Adrenal gland (tissue), 9 donors: ENCODE measurements at regions not wholly inside any gene's neighbourhood (a gene's known extent, or its start where the extent isn't known, plus 50 kb on each side); places are given as distances from the start of the nearest gene placed in this dataset.

Experiments used
- DNase-seq, 7 donors: peaks; one replicate each; pipeline ENCODE4 v3.0.0-alpha.2; 2019 to 2020
- H3K27ac ChIP-seq, 5 donors: fragments of 200-600 bp; sonication (generic) in 4 of 5; 1 replicate in 3 of 5; 2 replicates in 2 of 5; pipeline versions ENCODE4 v1.5.1 to v1.8.0; 2016 to 2020; ENCODE audit warnings: mild to moderate bottlenecking in 1 of 5
- H3K27me3 ChIP-seq: fragments of 200-600 bp; 2 replicates; pipeline ENCODE4 v1.8.0; 2021
- H3K36me3 ChIP-seq, 2 donors: fragments of 200-600 bp; replicated peaks in 1 of 2; 1 replicate in 1 of 2; 2 replicates in 1 of 2; pipeline versions ENCODE4 v1.5.1 to v1.8.0; 2018 to 2022
- H3K4me1 ChIP-seq, 2 donors: fragments of 200-600 bp; replicated peaks in 1 of 2; 1 replicate in 1 of 2; 2 replicates in 1 of 2; pipeline versions ENCODE4 v1.5.1 to v1.8.0; 2018 to 2021
- H3K4me3 ChIP-seq, 4 donors: fragments of 200-600 bp; sonication (generic) in 3 of 4; one replicate each; pipeline ENCODE4 v1.5.1; 2016 to 2018
- H3K9me3 ChIP-seq, 3 donors: fragments of 200-600 bp; sonication (generic) in 1 of 3; replicated peaks in 1 of 3; 1 replicate in 2 of 3; 2 replicates in 1 of 3; pipeline versions ENCODE4 v1.5.1 to v1.8.0; 2016 to 2021
- POLR2A ChIP-seq, 2 donors: fragments of 450-650 bp; IDR thresholded peaks; one replicate each; pipeline ENCODE4 v1.6.1; 2017; ENCODE audit warnings: antibody characterized with exemption in 2 of 2, mild to moderate bottlenecking in 2 of 2, moderate library complexity in 1 of 2
- WGBS, 4 donors: extraction: QIAGEN DNeasy Blood & Tissue Kit in 2 of 4; methylation state at CpG; one replicate each; pipeline versions ENCODE4 v1.1.5 to v1.1.7; 2013 to 2017; 5-methylcytosine and 5-hydroxymethylcytosine counted together
- intact Hi-C, 2 donors: fragments of 100-400 bp; cut with DNase I; formaldehyde crosslinking; loops; one replicate each; pipeline versions ENCODE4 v1.14.1 to v1.15.0; 2022 to 2023
- TF ChIP-seq, protein P1 (sequence below), 6 experiments: fragments of 450-650 bp in 4 of 6; fragments of 200-600 bp in 2 of 6; sonication (generic) in 1 of 6; IDR thresholded peaks; 1 replicate in 5 of 6; 2 replicates in 1 of 6; pipeline versions ENCODE4 v1.5.1 to v1.8.0; 2016 to 2021; ENCODE audit warnings: antibody characterized with exemption in 6 of 6, mild to moderate bottlenecking in 2 of 6, moderate library complexity in 1 of 6
- donor health status: healthy with polysubstance abuse.
- donor health status: Bipolar disorder and iron deficiency.
- donor health status: DM: yes; HTN: yes; CAD: no.
- donor health status: DM: no; HTN: no; CAD: no.
- donor health status: DM: no; HTN: no; CAD: no.

DNA sequence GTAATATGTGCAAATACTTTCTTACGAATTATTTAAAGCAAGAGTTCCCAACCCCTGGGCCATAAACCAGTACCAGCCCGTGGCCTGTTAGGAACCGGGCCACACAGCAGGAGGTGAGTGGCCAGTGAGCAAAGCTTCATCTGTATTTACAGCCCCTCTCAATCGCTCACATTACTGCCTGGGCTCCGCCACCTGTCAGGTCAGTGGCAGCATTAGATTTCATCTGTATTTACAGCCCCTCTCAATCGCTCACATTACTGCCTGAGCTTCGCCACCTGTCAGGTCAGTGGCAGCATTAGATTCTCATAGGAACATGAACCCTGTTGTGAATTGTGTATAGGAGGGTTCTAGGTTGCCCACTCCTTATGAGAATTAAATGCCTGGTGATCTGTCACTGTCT lies 142.0 kb downstream of the RNASET2 start:
- no peak for TF ChIP-seq POLR2A (IDR thresholded peaks at IDR 0.05)
- TF ChIP-seq, protein P1, sequence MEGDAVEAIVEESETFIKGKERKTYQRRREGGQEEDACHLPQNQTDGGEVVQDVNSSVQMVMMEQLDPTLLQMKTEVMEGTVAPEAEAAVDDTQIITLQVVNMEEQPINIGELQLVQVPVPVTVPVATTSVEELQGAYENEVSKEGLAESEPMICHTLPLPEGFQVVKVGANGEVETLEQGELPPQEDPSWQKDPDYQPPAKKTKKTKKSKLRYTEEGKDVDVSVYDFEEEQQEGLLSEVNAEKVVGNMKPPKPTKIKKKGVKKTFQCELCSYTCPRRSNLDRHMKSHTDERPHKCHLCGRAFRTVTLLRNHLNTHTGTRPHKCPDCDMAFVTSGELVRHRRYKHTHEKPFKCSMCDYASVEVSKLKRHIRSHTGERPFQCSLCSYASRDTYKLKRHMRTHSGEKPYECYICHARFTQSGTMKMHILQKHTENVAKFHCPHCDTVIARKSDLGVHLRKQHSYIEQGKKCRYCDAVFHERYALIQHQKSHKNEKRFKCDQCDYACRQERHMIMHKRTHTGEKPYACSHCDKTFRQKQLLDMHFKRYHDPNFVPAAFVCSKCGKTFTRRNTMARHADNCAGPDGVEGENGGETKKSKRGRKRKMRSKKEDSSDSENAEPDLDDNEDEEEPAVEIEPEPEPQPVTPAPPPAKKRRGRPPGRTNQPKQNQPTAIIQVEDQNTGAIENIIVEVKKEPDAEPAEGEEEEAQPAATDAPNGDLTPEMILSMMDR (IDR thresholded peaks at IDR 0.05): no peak
- intact Hi-C loops: no loop called here
- Histone ChIP-seq H3K9me3 (no peaks in the 10 kb centered on the region), H3K27me3 (no peaks in the 10 kb centered on the region), H3K4me3 (no peak overlapping the region), H3K4me1 (no peaks in the 10 kb centered on the region), H3K27ac (no peak overlapping the region), H3K36me3 (no peaks in the 10 kb centered on the region)
- WGBS, 4 donors: 50 to 71% (median 59%) methylated on average over 7 of the region's 7 CpGs
- DNase-seq: no peak

DNA sequence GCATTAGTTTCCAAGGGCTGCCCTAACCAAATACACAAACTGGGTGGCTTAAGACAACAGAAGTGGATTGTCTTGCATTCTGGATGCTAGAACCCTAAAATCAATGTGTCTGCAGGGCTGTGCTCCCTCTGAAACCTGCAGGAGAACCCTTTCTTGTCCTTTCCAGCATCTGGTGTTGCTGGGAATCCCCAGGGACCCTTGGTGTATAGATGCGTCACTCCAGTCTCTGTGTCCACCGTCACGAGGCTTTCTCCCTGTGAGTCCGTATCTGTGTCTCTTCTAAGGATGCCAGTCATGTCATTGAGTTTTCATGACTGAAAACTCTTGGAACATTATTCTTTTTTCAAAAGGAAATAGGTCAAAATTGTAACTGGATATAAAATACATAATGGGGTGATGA lies 142.9 kb downstream of the RNASET2 start:
- TF ChIP-seq POLR2A (IDR thresholded peaks at IDR 0.05): no peak
- TF ChIP-seq, protein P1 (IDR thresholded peaks at IDR 0.05): no peak
- H3K27me3 ChIP-seq: no peaks in the 10 kb centered on the region
- no peaks in the 10 kb centered on the region for H3K4me1 ChIP-seq
- no peak overlapping the region for H3K4me3 ChIP-seq
- H3K36me3 ChIP-seq: no peaks in the 10 kb centered on the region
- H3K9me3 ChIP-seq: no peaks in the 10 kb centered on the region
- intact Hi-C loops: no loop called here
- no peak overlapping the region for H3K27ac ChIP-seq
- 82 to 96% (median 84%) methylated on average over 4 of the region's 4 CpGs for WGBS, 4 donors
- DNase-seq: no peak

- 75 to 91% (median 85%) methylated on average over 6 of the region's 6 CpGs for WGBS, 4 donors
- intact Hi-C loops: no loop called here
Measured at GRCh38 chr6:166810864-166811263, 145.5 kb downstream of the RNASET2 start.

DNA sequence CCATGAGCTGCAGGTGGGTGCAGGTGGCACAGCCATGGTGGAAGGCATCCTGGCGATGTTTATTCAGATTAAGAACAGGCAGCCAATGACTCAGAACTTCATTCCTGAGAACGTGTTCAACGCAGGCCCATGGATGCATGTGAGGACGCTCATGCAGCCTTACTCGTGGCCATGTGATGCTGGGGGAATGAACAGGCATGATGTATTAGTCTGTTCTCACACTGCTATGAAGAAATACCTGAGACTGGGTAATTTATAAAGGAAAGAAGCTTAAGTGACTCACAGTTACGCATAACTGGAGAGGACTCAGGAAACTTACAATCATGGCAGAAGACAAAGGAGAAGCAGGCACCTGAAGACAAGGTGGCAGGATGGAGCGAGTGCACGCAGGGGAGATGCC lies 146.6 kb downstream of the RNASET2 start:
- intact Hi-C loops: no loop called here
- DNase-seq: no peak
- WGBS, 4 donors: 74 to 83% (median 80%) methylated on average over 8 of the region's 8 CpGs
- Histone ChIP-seq H3K27me3 (no peaks in the 10 kb centered on the region), H3K4me1 (no peaks in the 10 kb centered on the region), H3K4me3 (no peak overlapping the region), H3K9me3 (peaks cover 0 to 4% (median 0%) of the 10 kb centered on the region in 3 donors), H3K36me3 (no peaks in the 10 kb centered on the region), H3K27ac (no peak overlapping the region)
- TF ChIP-seq, protein P1 (IDR thresholded peaks at IDR 0.05): no peak
- TF ChIP-seq POLR2A (IDR thresholded peaks at IDR 0.05): no peak

More at GRCh38 chr6:166810864-166811263, 145.5 kb downstream of the RNASET2 start:
- Histone ChIP-seq H3K27ac (no peak overlapping the region), H3K36me3 (no peaks in the 10 kb centered on the region), H3K9me3 (peaks cover 0 to under 1% (median 0%) of the 10 kb centered on the region in 3 donors), H3K27me3 (no peaks in the 10 kb centered on the region), H3K4me1 (no peaks in the 10 kb centered on the region), H3K4me3 (no peak overlapping the region)
- no peak for TF ChIP-seq POLR2A (IDR thresholded peaks at IDR 0.05)
- TF ChIP-seq, protein P1 (IDR thresholded peaks at IDR 0.05): no peak
- DNase-seq: no peak
